GM19468 (cell line): ENCODE measurements at regions not wholly inside any gene's neighbourhood (a gene's known extent, or its start where the extent isn't known, plus 50 kb on each side); places are given as distances from the start of the nearest gene placed in this dataset.
"Not testable (repeated sequence)": the region's sequence is repeated elsewhere in the genome, so short reads cannot be mapped to it uniquely, and the experiment has no call there.

Source experiments
- ATAC-seq: cut with Tn5 transposase; IDR thresholded peaks from one replicate; pipeline ENCODE4 v1.9.1; 2021; ENCODE audit warnings: mild to moderate bottlenecking, moderate library complexity, moderate number of reproducible peaks; ENCODE audit not compliant: unreplicated experiment; ENCODE audit errors: extremely low read depth

DNA sequence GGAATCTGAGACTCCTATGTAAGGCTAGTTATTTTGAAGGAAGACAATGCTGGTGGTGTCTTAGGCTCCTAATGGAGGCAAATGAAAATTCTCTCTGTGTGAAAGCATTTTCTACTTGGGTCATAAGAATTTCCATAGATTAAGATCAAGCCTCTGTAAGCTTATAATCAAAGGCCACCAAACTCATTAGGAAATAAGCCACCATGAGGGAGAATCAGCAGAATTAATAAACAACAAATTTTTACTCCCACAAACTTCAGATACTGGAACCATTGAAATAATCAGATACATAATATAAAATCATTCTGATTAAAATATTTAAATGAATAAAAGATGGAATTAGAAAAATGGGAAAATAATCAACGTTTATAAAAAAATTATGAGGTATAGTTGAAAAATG is 178.7 kb downstream of the NPIPA8 start:
- ATAC-seq = not testable (repeated sequence)

DNA sequence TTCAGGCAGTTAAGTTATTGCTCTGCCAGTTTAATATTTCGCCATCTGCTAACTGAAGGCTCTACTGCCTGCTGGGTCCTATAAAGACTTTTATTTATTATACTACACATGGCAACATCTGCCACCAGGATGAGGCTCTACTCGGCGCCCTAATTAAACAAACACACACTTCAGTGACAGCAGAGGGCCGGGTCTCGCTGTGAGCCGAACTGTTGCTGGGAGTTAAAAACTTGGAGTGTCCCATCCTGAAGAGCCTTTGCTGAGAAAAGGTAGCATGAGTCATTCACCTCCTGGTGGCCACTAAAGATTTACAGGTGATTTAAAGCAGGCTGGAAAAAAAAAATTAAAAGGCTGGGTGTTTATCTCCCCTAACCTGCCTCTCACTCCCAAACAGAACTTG is 183.7 kb downstream of the NPIPA8 start:
- ATAC-seq = not testable (repeated sequence)

DNA sequence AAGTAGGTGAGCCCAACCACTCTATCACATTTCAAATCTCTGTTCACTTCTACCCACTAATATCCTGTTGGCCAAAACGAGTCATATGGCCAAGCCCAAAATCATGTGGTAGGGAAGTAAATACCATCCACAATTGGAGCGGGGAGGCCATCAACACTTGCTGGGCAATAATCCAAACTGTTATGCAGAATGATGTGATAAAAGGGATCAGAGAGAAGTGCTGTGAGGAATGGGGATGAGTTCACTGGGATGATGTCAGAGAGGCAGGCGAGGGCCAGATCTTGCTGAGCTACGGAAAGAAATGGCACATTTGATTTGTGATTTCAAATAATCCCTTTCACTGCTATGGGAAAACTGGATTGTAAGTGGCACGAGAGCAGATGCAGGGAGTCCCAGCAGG is 188.4 kb downstream of the NPIPA8 start:
- not testable (repeated sequence) for ATAC-seq

- not testable (repeated sequence) for ATAC-seq
These were observed 189.9 kb downstream of the NPIPA8 start for GRCh38 chr16:18146601-18147142.

- ATAC-seq = not testable (repeated sequence)
These were observed 194.5 kb downstream of the NPIPA8 start for GRCh38 chr16:18142066-18142465.

DNA sequence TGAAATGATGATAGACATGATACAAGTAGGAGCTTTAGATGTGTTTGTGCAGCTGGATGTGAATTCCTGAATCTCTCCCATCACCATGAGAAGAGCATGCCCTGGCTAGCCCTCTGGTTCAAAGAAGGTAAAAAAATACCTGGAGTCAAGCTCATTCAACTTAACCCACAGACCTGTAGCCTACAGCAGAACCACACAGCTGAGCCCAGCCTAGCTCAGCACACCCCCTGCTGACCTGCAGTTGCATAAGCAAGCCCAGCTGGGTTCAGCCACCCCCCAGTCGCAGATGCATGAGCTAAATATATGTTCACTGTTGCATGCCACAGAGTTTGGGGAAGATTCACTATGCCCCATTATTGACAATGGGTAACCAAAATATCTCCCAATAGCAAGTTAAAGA is 200.2 kb downstream of the NPIPA8 start:
- not testable (repeated sequence) for ATAC-seq

DNA sequence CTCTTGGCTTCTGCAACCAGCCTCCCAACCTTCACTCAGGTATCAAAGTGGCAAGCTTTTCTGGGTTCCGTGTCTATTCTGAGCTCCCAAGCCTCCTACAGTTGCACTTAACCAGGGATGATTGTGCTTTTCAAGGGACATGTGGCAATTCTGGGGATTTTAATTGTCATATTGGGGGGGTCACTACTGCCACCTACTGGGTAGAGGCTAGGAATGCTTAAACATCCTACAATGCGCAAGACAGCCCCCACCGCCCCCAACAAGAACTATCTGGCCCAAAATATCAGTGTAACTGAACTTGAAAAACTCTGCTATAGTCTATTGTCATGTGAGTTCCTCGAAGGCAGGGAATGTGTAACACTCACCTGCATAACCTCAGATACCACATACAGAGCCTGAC is 201.5 kb downstream of the NPIPA8 start:
- not testable (repeated sequence) for ATAC-seq

GRCh38 chr16:18131587-18131986 is 204.9 kb downstream of the NPIPA8 start:
- not testable (repeated sequence) for ATAC-seq

GRCh38 chr16:18130478-18131120 is 205.9 kb downstream of the NPIPA8 start:
- not testable (repeated sequence) for ATAC-seq

GRCh38 chr16:18127033-18127432 is 209.5 kb downstream of the NPIPA8 start:
- ATAC-seq = not testable (repeated sequence)

GRCh38 chr16:18119092-18119491 is 217.4 kb downstream of the NPIPA8 start:
- not testable (repeated sequence) for ATAC-seq

DNA sequence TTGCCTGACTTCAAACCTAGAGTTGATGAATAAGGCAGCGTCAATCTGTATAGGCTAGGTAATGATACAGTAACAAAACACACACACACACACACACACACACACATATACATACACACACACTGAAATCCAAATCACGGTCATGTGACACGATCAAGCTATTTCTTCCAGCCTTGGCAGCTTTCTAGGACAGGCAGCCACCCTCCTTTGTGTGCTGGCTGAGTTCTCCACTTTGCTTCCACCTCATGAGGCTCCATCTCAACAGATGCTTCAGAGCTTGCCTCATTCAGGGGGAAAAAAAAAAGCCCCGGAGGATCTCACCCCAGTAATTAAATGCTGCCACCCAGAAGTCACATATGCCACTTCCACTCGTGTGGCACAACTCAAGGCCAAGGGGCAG is 217.9 kb downstream of the NPIPA8 start:
- not testable (repeated sequence) for ATAC-seq

DNA sequence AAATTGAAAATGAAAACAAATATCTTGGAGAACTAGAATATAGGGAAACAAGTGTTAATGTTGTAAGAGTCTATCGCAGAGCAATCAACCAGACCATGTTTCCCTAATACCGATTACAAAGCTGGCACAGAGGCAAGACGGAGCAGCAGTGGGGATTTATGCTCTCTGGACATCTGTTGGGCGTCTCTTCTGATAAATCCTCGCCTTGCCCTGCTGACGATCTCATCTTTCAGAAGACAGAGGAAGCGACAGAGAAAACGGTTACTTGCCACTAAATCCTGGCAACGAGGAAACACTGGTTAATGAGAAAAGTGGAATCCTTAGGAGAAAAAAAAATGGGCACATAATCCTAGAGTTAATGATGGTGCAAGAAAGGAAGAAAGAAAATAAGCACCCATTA is 218.5 kb downstream of the NPIPA8 start:
- ATAC-seq = not testable (repeated sequence)

DNA sequence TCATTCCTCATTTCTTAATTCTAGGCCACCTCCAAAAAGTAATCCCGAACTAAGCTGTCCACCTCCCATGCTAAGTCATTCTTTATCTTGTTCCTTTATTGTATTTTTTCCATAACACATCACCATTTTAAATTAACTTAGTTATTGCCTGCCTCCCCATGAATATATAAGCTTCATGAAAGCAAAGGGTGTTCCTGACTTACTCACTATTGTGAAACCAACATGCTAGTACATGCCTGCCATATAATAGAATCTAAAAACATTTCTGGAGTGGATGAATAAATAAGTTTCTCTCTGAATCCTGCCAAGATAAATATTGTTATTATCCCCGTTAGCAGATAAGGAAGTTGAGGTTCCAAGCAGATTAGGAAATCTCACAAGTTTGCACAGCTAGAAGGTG is 232.1 kb downstream of the NPIPA8 start:
- ATAC-seq = not testable (repeated sequence)

DNA sequence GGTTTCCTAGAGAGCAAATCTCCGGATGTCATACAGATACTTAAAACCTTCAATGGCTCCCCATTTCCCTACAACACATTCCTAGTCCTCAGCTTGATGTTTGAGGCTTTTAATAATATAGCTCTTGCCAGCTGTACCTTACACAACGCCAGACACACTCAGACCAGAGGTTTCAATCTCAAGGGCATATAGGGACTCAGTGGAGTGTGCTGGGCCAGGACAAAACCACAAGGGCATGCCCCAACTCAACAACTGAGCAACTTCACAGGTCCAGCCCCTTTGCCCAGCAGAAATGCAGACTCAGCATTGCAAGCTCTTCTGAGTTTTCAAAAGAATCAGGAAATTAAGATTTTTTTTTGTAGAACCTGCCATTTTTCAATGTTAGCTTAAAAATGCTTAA is 235.5 kb downstream of the NPIPA8 start:
- ATAC-seq = not testable (repeated sequence)

- ATAC-seq = not testable (repeated sequence)
These were observed 243.9 kb downstream of the NPIPA8 start for GRCh38 chr16:18092605-18093004.

DNA sequence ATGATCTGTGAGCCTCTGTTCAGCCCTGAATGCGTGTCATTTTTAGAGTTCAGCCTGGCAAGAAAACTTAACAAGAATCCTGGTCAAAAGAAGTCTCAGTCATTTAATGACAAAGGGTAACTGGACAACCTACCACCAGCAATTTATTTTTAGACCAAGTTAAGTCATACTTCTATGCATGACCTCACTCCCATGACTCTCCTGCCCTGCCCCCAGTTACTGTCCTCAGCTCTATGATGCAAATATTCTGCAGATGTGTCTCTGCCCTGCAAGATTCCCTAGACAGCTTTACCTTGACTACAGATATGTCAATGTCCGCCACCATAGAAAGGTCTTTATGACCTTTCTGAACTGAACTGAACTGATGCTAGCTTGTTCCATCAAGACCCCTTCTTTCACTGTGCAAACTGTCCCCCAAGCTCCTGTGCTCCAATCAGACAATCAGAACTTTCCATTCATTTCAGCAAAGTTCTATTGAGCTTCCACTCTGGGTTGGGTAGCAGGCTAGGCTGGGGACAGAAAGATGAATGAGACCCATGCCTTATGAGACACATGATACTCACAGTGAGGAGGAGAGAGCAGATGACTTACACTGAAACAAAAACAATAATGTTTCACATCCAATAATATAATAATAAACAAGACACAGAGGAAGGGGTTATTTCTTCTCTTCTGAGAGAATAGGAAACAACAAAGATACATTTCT is 255.7 kb downstream of the NPIPA8 start:
- ATAC-seq = not testable (repeated sequence)

- ATAC-seq = not testable (repeated sequence)
These were observed 258.6 kb downstream of the NPIPA8 start for GRCh38 chr16:18077910-18078309.

DNA sequence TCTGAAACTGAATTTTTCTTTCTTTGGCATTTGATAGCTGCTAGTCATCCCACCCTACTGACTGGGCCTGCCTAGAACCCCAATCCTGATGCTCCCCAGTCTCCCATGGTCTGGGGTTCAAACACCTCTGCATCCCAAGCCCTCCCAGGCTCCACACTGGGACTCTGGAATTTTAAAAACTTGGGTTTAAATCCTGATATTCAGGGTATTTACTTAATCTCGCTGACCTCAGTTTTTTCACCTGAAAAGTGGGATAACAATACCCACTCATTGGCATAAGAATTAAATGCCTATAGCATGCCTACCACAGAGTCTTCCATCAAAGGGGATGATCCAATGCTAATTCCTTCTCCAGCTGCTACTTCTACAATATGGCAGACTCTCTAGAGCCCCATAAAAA is 264.4 kb downstream of the NPIPA8 start:
- no peak for ATAC-seq

- ATAC-seq = no peak
These were observed 266.9 kb downstream of the NPIPA8 start for GRCh38 chr16:18069683-18070082.

DNA sequence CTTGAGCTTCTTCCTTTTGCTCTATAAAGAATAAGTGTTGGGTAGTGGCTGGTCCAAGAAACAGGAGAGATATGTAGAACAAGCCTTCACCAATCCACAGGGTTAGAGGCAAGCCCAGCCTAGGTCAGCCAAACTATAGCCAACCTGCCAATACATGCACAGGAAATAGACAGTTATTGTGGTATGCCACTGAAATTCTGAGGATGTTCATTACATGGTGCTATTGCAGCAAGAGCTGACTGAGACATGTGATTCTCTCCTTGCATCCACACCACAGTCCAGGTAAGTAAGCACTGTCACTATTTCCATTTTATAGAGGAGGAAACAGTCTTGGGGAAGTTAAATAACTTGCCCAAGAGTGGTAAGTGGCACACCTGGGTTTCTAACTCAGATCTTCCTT is 268.1 kb downstream of the NPIPA8 start:
- no peak for ATAC-seq
